SU-DHL-6 (cell line): ENCODE measurements at regions not wholly inside any gene's neighbourhood (a gene's known extent, or its start where the extent isn't known, plus 50 kb on each side); places are given as distances from the start of the nearest gene placed in this dataset.

Experiments used
- H2AFZ ChIP-seq: fragments of 200-600 bp; sonication (generic); 2 replicates; pipeline ENCODE4 v1.6.1; 2014; ENCODE audit warnings: low read depth, mild to moderate bottlenecking, moderate library complexity, mixed read lengths, antibody characterized with exemption, low read length; ENCODE audit not compliant: severe bottlenecking
- H3F3A ChIP-seq: fragments of 200-600 bp; shearing (Covaris generic); 2 replicates; pipeline ENCODE4 v1.6.0; 2016; ENCODE audit warnings: antibody characterized with exemption, mild to moderate bottlenecking; ENCODE audit not compliant: insufficient read depth
- H3K27ac ChIP-seq: fragments of 200-600 bp; sonication (generic); 2 replicates; pipeline ENCODE4 v1.5.1; 2016; ENCODE audit warnings: low read depth, mild to moderate bottlenecking, low read length, moderate library complexity, mixed read lengths
- H3K27me3 ChIP-seq: fragments of 200-600 bp; sonication (generic), shearing (Covaris generic); 2 replicates; pipeline ENCODE4 v1.6.0; 2014; ENCODE audit warnings: mild to moderate bottlenecking, low read length
- H3K36me3 ChIP-seq: fragments of 200-600 bp; sonication (generic); 2 replicates; pipeline ENCODE4 v1.6.1; 2014; ENCODE audit warnings: mild to moderate bottlenecking, low read length, mixed read lengths
- H3K4me2 ChIP-seq: fragments of 300-600, 200-600 bp; shearing (Covaris generic), sonication (generic); 2 replicates; pipeline ENCODE4 v1.6.0; 2014; ENCODE audit warnings: low read length, low read depth, mild to moderate bottlenecking; ENCODE audit not compliant: poor library complexity, severe bottlenecking
- H3K4me3 ChIP-seq: fragments of 200-600 bp; sonication (generic); 2 replicates; pipeline ENCODE4 v1.5.1; 2014; ENCODE audit warnings: antibody characterized with exemption, low read length, mild to moderate bottlenecking, mixed read lengths; ENCODE audit not compliant: insufficient read depth, poor library complexity, severe bottlenecking
- H3K79me2 ChIP-seq: fragments of 200-600 bp; sonication (generic); 2 replicates; pipeline ENCODE4 v1.6.1; 2014; ENCODE audit warnings: mild to moderate bottlenecking, low read length, moderate library complexity; ENCODE audit not compliant: insufficient read depth
- H3K9ac ChIP-seq: fragments of 200-600 bp; sonication (generic); 2 replicates; pipeline ENCODE4 v1.7.0; 2014; ENCODE audit warnings: mild to moderate bottlenecking, low read length
- H3K9me2 ChIP-seq: fragments of 200-600 bp; sonication (generic); replicated peaks from 2 replicates; pipeline ENCODE4 v1.6.1; 2014; ENCODE audit warnings: low read length; ENCODE audit not compliant: insufficient read depth
- H3K9me3 ChIP-seq: fragments of 200-600 bp; sonication (generic); 2 replicates; pipeline ENCODE4 v1.6.1; 2014; ENCODE audit warnings: low read length, mixed read lengths; ENCODE audit not compliant: insufficient read depth
- H4K20me1 ChIP-seq: fragments of 200-600 bp; sonication (generic); 2 replicates; pipeline ENCODE4 v1.6.1; 2014; ENCODE audit warnings: low read depth, mild to moderate bottlenecking, antibody characterized with exemption, low read length, moderate library complexity, mixed read lengths
- EZH2phosphoT487 ChIP-seq: fragments of 200-600 bp; sonication (generic), shearing (Covaris generic); conservative IDR thresholded peaks from 2 replicates; pipeline ENCODE4 v1.6.1; 2018; ENCODE audit warnings: mild to moderate bottlenecking, antibody characterized with exemption, low read length, moderate library complexity, mixed read lengths
- TF ChIP-seq, protein P1 (sequence below): fragments of 200-600 bp; sonication (generic); IDR thresholded peaks from one replicate; pipeline ENCODE4 v1.5.1; 2017; ENCODE audit warnings: antibody characterized with exemption, mild to moderate bottlenecking, low read length, moderate library complexity; ENCODE audit not compliant: insufficient read depth, poor library complexity, severe bottlenecking

DNA sequence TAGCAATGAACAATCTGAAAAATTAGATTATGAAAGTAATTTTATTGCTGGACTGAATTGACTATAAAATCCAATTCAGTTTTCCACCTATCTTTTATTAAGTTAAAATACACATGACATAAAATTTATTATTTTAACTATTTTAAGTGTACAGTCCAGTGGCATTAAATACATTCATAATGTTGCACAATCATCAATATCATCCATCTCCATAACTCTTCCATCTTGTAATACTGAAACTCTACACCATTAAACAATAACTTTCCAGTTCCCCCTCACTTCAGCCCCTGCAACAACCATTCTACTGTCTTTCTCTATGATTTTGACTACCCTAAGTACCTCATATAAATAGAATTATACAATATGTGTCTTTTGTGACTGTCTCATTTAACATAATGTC, 200.6 kb upstream of the ITGA1 start:
- H3K27me3 ChIP-seq, result no peaks in the 10 kb centered on the region
- H3K9me3 ChIP-seq, result no peaks in the 10 kb centered on the region
- H3K4me3 ChIP-seq, result no peak overlapping the region
- no peak overlapping the region for H3K27ac ChIP-seq
- H3K9me2 ChIP-seq, result no peaks in the 10 kb centered on the region
- TF ChIP-seq, protein P1, sequence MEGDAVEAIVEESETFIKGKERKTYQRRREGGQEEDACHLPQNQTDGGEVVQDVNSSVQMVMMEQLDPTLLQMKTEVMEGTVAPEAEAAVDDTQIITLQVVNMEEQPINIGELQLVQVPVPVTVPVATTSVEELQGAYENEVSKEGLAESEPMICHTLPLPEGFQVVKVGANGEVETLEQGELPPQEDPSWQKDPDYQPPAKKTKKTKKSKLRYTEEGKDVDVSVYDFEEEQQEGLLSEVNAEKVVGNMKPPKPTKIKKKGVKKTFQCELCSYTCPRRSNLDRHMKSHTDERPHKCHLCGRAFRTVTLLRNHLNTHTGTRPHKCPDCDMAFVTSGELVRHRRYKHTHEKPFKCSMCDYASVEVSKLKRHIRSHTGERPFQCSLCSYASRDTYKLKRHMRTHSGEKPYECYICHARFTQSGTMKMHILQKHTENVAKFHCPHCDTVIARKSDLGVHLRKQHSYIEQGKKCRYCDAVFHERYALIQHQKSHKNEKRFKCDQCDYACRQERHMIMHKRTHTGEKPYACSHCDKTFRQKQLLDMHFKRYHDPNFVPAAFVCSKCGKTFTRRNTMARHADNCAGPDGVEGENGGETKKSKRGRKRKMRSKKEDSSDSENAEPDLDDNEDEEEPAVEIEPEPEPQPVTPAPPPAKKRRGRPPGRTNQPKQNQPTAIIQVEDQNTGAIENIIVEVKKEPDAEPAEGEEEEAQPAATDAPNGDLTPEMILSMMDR, result no peak
- no peak for TF ChIP-seq EZH2phosphoT487
- H3F3A ChIP-seq, result no peaks in the 10 kb centered on the region
- H3K79me2 ChIP-seq, result no peaks in the 10 kb centered on the region
- H2AFZ ChIP-seq, result no peak overlapping the region
- H3K36me3 ChIP-seq, result no peaks in the 10 kb centered on the region
- no peak overlapping the region for H3K9ac ChIP-seq
- H3K4me2 ChIP-seq, result no peak overlapping the region
- H4K20me1 ChIP-seq, result no peaks in the 10 kb centered on the region

DNA sequence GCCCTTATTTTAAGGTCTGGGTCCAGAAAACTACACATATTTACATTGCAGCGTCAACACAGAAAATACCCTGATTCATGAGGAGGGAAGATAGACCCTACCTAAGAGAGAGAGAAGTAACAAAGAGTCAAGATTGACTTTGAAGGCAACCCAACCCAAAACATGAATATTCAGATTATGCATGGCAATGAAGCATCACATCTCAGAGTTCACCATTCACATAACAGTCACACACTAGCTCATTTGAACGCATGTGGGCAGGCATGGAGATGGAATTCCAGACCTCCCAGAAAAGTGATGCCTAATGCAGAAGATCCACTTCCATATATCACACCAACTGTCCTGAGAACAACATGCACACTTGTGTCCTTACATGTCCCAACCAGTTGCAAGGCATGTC, 190.1 kb upstream of the ITGA1 start:
- Histone ChIP-seq H3K27me3 (no peaks in the 10 kb centered on the region), H3K79me2 (no peaks in the 10 kb centered on the region), H3K4me2 (no peak overlapping the region), H3K9ac (no peak overlapping the region), H3F3A (no peaks in the 10 kb centered on the region), H3K4me3 (no peak overlapping the region), H2AFZ (no peak overlapping the region), H4K20me1 (no peaks in the 10 kb centered on the region), H3K9me3 (no peaks in the 10 kb centered on the region), H3K27ac (no peak overlapping the region), H3K9me2 (no peaks in the 10 kb centered on the region), H3K36me3 (no peaks in the 10 kb centered on the region)
- TF ChIP-seq, protein P1, result no peak
- TF ChIP-seq EZH2phosphoT487, result no peak

DNA sequence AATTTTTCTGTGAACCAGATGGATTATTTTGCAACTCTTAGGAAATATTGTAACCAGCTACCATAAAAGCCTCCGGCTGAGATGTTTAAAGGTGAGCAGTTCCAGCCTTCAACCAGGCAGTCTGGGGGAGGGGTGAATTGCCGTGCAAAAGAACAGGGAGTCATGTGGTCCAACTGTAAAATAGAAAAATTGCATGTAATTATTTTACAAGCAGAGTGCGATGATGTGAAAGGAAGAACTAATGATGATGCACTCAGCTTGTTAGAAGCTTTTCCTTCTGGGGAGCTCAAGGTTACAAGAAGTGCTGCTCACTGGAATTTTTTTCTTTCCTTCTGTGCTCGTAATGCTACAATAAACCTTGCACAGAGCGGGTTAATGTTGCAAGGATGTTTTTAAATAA, 188.7 kb upstream of the ITGA1 start:
- Histone ChIP-seq H4K20me1 (no peaks in the 10 kb centered on the region), H3K4me2 (no peak overlapping the region), H2AFZ (no peak overlapping the region), H3K9me3 (no peaks in the 10 kb centered on the region), H3K4me3 (no peak overlapping the region), H3K36me3 (no peaks in the 10 kb centered on the region), H3K9ac (no peak overlapping the region), H3K27ac (no peak overlapping the region), H3F3A (no peaks in the 10 kb centered on the region), H3K79me2 (no peaks in the 10 kb centered on the region), H3K9me2 (no peaks in the 10 kb centered on the region), H3K27me3 (no peaks in the 10 kb centered on the region)
- TF ChIP-seq, protein P1, result no peak
- TF ChIP-seq EZH2phosphoT487, result no peak
